SK-N-SH treated with all-trans-retinoic acid at 6 μM for 48 hours (cell line): ENCODE measurements at regions not wholly inside any gene's neighbourhood (a gene's known extent, or its start where the extent isn't known, plus 50 kb on each side); places are given as distances from the start of the nearest gene placed in this dataset.
"Not testable (repeated sequence)": the region's sequence is repeated elsewhere in the genome, so short reads cannot be mapped to it uniquely, and the experiment has no call there.

ENCODE experiments used
- ATAC-seq: fragments of 200-7000 bp; cut with Tn5 transposase; 3 replicates; pipeline ENCODE4 v1.9.1; 2020; ENCODE audit warnings: mild to moderate bottlenecking, moderate library complexity
- ARNTL ChIP-seq: fragments of 450-650 bp; formaldehyde crosslinking; IDR thresholded peaks from 2 replicates; pipeline ENCODE4 v1.5.0; 2020; ENCODE audit warnings: low read depth, mild to moderate bottlenecking, moderate library complexity, borderline replicate concordance
- BACH2 ChIP-seq: fragments of 250-450 bp; sonication (Bioruptor Pico); IDR thresholded peaks from 2 replicates; pipeline ENCODE4 v1.9.0; 2021; ENCODE audit warnings: mild to moderate bottlenecking, borderline replicate concordance
- CREB5 ChIP-seq: fragments of 250-450 bp; sonication (Bioruptor Pico); IDR thresholded peaks from 2 replicates; pipeline ENCODE4 v1.5.1; 2020; ENCODE audit warnings: low read depth, mild to moderate bottlenecking, moderate library complexity
- CSRNP3 ChIP-seq: fragments of 250-450 bp; sonication (Bioruptor Pico); IDR thresholded peaks from 2 replicates; pipeline ENCODE4 v1.5.1; 2021; ENCODE audit warnings: mild to moderate bottlenecking, moderate library complexity
- GLIS3 ChIP-seq: fragments of 250-450 bp; sonication (Bioruptor Pico); IDR thresholded peaks from 2 replicates; pipeline ENCODE4 v1.5.0; 2020; ENCODE audit warnings: mild to moderate bottlenecking, moderate library complexity
- ISL1 ChIP-seq: fragments of 250-450 bp; sonication (Bioruptor Pico); IDR thresholded peaks from 2 replicates; pipeline ENCODE4 v2.1.2; 2022; ENCODE audit warnings: mild to moderate bottlenecking, moderate library complexity
- OSR1 ChIP-seq: fragments of 250-450 bp; sonication (Bioruptor Pico); IDR thresholded peaks from 2 replicates; pipeline ENCODE4 v1.8.0; 2022; ENCODE audit warnings: moderate library complexity, mild to moderate bottlenecking, inconsistent platforms
- PATZ1 ChIP-seq: fragments of 250-450 bp; sonication (Bioruptor Pico); IDR thresholded peaks from 2 replicates; pipeline ENCODE4 v1.8.0; 2020; ENCODE audit warnings: mild to moderate bottlenecking, moderate library complexity, borderline replicate concordance
- POU6F1 ChIP-seq: fragments of 250-450 bp; sonication (Bioruptor Pico); IDR thresholded peaks from 2 replicates; pipeline ENCODE4 v1.8.0; 2021; ENCODE audit warnings: low read depth, mild to moderate bottlenecking, moderate library complexity, borderline replicate concordance
- PPARA ChIP-seq: fragments of 250-450 bp; sonication (Bioruptor Pico); IDR thresholded peaks from 2 replicates; pipeline ENCODE4 v1.5.0; 2020; ENCODE audit warnings: mild to moderate bottlenecking, borderline replicate concordance
- RARB ChIP-seq: fragments of 250-450 bp; sonication (Bioruptor Pico); IDR thresholded peaks from 2 replicates; pipeline ENCODE4 v1.8.0; 2021; ENCODE audit warnings: mild to moderate bottlenecking, moderate library complexity
- TCF4 ChIP-seq: fragments of 250-450 bp; sonication (Bioruptor Pico); IDR thresholded peaks from 2 replicates; pipeline ENCODE4 v1.8.0; 2021; ENCODE audit warnings: mild to moderate bottlenecking, moderate library complexity, borderline replicate concordance
- TSHZ2 ChIP-seq: fragments of 250-450 bp; sonication (Bioruptor Pico); IDR thresholded peaks from 2 replicates; pipeline ENCODE4 v1.5.0; 2020; ENCODE audit warnings: mild to moderate bottlenecking, moderate library complexity
- ZC3H10 ChIP-seq: fragments of 250-450 bp; sonication (Bioruptor Pico); IDR thresholded peaks from 2 replicates; pipeline ENCODE4 v1.5.1; 2021; ENCODE audit warnings: mild to moderate bottlenecking, moderate library complexity
- ZFP3 ChIP-seq: fragments of 250-450 bp; sonication (Bioruptor Pico); IDR thresholded peaks from 2 replicates; pipeline ENCODE4 v1.5.0; 2020; ENCODE audit warnings: mild to moderate bottlenecking, moderate library complexity
- ZFP30 ChIP-seq: fragments of 450-650 bp; formaldehyde crosslinking; IDR thresholded peaks from 2 replicates; pipeline ENCODE4 v1.5.0; 2022; ENCODE audit warnings: mild to moderate bottlenecking, moderate library complexity
- ZNF565 ChIP-seq: fragments of 450-650 bp; formaldehyde crosslinking; conservative IDR thresholded peaks from 2 replicates; pipeline ENCODE4 v1.5.0; 2020; ENCODE audit warnings: low read depth, mild to moderate bottlenecking, moderate library complexity
- ZNF8 ChIP-seq: fragments of 450-650 bp; formaldehyde crosslinking; IDR thresholded peaks from 2 replicates; pipeline ENCODE4 v1.5.0; 2020; ENCODE audit warnings: mild to moderate bottlenecking, moderate library complexity

- TF ChIP-seq CREB5 (CRISPR knock-in tag) (no peak), OSR1 (CRISPR knock-in tag) (no peak), TCF4 (CRISPR knock-in tag) (no peak), ISL1 (CRISPR knock-in tag) (no peak), ZFP3 (CRISPR knock-in tag) (no peak)
These were observed 269.6 kb downstream of the TEX29 start (continued) for GRCh38 chr13:111589992-111590391.

DNA sequence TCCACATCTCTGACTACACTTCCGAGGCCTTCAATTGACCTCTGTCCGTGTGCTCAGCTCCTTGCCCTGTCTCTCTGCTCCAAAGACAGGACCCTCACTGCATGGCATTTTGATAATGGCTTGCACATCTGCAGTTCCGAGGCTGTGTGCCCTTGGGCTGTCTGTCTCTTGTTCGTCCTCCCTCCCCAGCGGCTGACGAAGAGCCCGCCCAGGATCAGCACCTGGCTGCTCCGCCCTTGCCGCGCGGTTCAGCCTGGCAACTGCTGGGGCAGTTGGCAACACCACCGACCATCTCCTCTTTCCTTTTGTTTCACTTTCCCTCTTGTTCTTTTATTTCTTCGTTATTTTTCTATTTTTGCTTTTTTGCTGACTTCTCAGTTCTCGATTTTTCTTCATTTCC lies 270.4 kb downstream of the TEX29 start:
- no peak for ATAC-seq
- TF ChIP-seq ZFP30 (no peak), TCF4 (CRISPR knock-in tag) (no peak), ISL1 (CRISPR knock-in tag) (no peak), CSRNP3 (CRISPR knock-in tag) (no peak), PPARA (CRISPR knock-in tag) (no peak), POU6F1 (CRISPR knock-in tag) (no peak), OSR1 (CRISPR knock-in tag) (no peak), GLIS3 (CRISPR knock-in tag) (no peak), RARB (no peak), ZC3H10 (CRISPR knock-in tag) (no peak), PATZ1 (CRISPR knock-in tag) (no peak), ZFP3 (CRISPR knock-in tag) (no peak)

GRCh38 chr13:111593490-111593889 lies 273.0 kb downstream of the TEX29 start:
- ATAC-seq: not testable (repeated sequence)

DNA sequence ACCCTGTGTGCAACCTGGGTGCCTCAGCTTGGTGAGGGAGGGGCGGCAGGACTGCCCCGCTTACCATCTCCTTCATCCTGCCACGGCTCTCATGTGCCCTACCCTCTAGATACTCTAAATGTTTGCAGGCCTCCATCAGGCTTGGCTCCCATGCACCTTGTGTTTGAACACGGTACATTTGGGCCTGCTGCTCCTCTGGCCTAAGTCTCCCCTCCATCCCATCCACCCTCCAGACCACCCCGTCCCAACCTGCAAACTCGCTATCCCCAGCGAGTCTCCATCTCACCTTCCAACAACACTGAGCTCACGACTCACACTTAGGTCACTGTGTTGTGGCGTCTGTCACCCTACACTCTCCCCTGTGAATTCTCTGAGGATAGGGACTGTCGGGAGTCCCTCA lies 274.2 kb downstream of the TEX29 start:
- ATAC-seq: no peak
- TF ChIP-seq ZC3H10 (CRISPR knock-in tag): no peak
- TF ChIP-seq ZNF8 (CRISPR knock-in tag): no peak
- no peak for TF ChIP-seq ARNTL (CRISPR knock-in tag)
- no peak for TF ChIP-seq PPARA (CRISPR knock-in tag)
- TF ChIP-seq ISL1 (CRISPR knock-in tag): no peak
- no peak for TF ChIP-seq CSRNP3 (CRISPR knock-in tag)
- TF ChIP-seq, all 23 proteins: peak for 0

GRCh38 chr13:111595276-111595675 lies 274.8 kb downstream of the TEX29 start:
- ATAC-seq: no peak
- TF ChIP-seq ZFP3 (CRISPR knock-in tag) (no peak), ARNTL (CRISPR knock-in tag) (no peak), ISL1 (CRISPR knock-in tag) (no peak), RARB (no peak), POU6F1 (CRISPR knock-in tag) (no peak), PATZ1 (CRISPR knock-in tag) (no peak), ZFP30 (no peak), ZNF565 (no peak), TSHZ2 (CRISPR knock-in tag) (no peak), BACH2 (no peak), OSR1 (CRISPR knock-in tag) (no peak), GLIS3 (CRISPR knock-in tag) (no peak), ZC3H10 (CRISPR knock-in tag) (no peak)
